CD4-positive, alpha-beta T cell treated with Interleukin-17A for 4 hours (primary cell): ENCODE measurements at regions not wholly inside any gene's neighbourhood (a gene's known extent, or its start where the extent isn't known, plus 50 kb on each side); places are given as distances from the start of the nearest gene placed in this dataset.

ENCODE experiments used
- DNase-seq: peaks from one replicate; pipeline ENCODE4 v3.0.0-alpha.2; 2020; ENCODE audit warnings: mixed read lengths

DNA sequence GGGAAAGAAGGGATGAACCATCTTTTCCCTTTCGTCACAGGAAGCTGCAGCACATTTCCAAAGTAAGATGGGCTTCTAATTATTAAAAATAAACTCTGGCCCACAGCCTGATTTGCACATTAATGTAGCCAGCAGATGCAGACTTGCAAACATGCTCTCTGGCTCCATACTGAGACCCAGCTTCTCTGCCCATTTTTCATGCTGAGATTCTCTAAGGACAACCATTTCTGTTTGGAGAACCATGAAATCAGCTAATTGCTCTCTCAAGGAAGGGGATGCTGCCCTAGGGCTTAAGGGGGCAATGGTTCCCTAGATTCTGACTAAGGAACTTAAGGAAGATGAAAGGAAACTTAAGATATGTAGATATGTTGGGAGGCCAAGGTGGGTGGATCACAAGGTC, 63.0 kb upstream of the CES5A start:
- DNase-seq = no peak

DNA sequence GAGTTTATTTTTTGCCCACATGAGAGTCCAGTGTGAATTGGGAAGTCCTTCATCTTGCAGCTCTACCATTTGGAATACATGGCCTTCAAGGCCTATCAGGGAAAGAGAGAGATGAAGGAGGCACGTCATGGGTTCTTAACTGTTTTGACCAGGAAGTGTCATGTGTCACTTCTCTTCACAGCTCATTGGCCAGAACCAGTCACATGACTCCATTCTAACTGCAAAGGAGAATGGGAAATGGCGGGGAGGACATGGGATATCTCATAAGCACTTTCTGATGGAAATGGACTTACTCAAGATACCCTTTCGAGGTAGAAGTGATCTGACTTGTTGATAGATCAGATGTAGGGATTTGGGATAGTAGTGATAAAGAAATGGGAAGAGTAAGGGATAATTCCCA, 57.9 kb upstream of the CES5A start:
- DNase-seq = no peak

DNA sequence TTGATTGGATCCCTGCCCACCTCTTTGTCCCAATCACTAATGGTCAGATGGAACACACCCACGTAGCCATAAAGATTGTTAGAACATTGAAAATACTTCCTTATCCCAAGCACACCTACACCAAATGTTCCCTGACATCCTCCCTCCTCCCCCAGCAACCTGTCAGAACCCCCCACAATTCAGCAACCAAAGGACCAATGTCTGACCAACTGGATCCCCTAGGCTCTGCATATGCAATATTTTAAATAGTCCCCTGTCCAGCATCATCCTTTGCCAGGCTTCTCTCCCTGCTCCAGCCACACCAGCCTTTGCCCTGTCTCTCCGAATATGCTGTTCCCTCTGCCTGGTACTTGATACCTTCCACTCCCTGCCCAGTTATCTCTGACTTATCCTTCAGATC, 54.9 kb upstream of the CES5A start:
- DNase-seq = no peak

DNA sequence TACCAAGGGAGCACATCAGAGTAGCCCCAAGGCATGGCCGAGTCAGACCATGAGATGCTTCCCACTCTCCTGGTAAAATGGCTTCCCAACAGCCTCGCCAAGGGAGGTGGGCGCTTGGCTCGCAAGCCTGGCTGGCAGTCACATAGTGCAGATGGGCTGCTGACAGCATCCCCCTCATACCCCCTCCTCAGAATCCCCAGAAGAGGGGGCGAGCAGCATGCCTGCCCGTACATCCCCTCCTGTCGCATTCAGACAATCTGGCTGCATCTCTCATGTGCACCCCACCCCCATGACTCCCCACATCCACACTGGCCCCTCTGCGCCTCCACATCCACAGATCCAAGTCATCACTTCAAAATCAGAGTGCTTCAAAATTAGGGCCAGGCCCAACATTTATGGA, 54.0 kb upstream of the CES5A start:
- no peak for DNase-seq

DNA sequence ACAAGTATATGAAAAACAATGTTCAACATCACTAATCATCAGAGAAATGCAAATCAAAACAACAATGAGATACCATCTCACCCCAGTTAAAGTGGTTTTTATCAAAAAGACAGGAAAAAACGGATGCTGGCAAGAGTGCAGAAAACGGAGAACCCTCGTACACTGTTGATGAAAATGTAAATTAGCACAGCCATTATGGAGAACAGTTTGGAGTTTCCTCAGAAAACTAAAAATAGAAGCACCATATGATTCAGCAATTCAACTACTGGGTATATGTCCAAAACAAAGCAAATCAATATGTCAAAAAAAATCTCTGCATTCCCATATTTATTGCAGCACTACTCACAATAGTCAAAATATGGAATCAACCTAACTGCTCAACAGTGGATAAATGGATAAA, 50.1 kb upstream of the CES5A start:
- no peak for DNase-seq
